Lung (tissue), 11 donors: ENCODE measurements at regions not wholly inside any gene's neighbourhood (a gene's known extent, or its start where the extent isn't known, plus 50 kb on each side); places are given as distances from the start of the nearest gene placed in this dataset.

ENCODE experiments used
- ATAC-seq: fragments of 200-7000 bp; cut with Tn5 transposase; one replicate; pipeline ENCODE4 v1.9.1; 2020; ENCODE audit warnings: moderate number of reproducible peaks; ENCODE audit not compliant: insufficient read depth, low FRiP score
- DNase-seq, 3 donors: peaks; one replicate each; pipeline ENCODE4 v3.0.0-alpha.2; 2013 to 2017
- H3K27ac ChIP-seq, 2 donors: one replicate each; pipeline ENCODE4 v1.5.1; 2013; ENCODE audit warnings: mild to moderate bottlenecking in 2 of 2, moderate library complexity in 2 of 2, control low read depth in 1 of 2, inconsistent platforms in 1 of 2, low read depth in 1 of 2, low read length in 1 of 2
- H3K27me3 ChIP-seq, 3 donors: one replicate each; pipeline ENCODE4 v1.5.1; 2013; ENCODE audit warnings: low read length in 2 of 3; ENCODE audit not compliant: control insufficient read depth in 3 of 3, insufficient read depth in 3 of 3
- H3K36me3 ChIP-seq, 4 donors: one replicate each; pipeline ENCODE4 v1.5.1; 2013; ENCODE audit warnings: low read length in 4 of 4, mild to moderate bottlenecking in 1 of 4, moderate library complexity in 1 of 4; ENCODE audit not compliant: control insufficient read depth in 4 of 4, insufficient read depth in 4 of 4
- H3K4me1 ChIP-seq, 5 donors: one replicate each; pipeline ENCODE4 v1.5.1; 2013; ENCODE audit warnings: low read length in 5 of 5, mild to moderate bottlenecking in 2 of 5, moderate library complexity in 1 of 5; ENCODE audit not compliant: control insufficient read depth in 5 of 5, insufficient read depth in 5 of 5
- H3K4me3 ChIP-seq: one replicate; pipeline ENCODE4 v1.5.1; 2013; ENCODE audit warnings: mild to moderate bottlenecking, control low read depth, moderate library complexity
- H3K9ac ChIP-seq, 2 donors: one replicate each; pipeline ENCODE4 v1.5.1; 2013; ENCODE audit warnings: low read length in 2 of 2, control low read depth in 1 of 2; ENCODE audit not compliant: insufficient read depth in 1 of 2
- H3K9me3 ChIP-seq, 4 donors: one replicate each; pipeline ENCODE4 v1.5.1; 2013; ENCODE audit warnings: low read length in 3 of 4, mild to moderate bottlenecking in 1 of 4, moderate library complexity in 1 of 4; ENCODE audit not compliant: control insufficient read depth in 4 of 4, insufficient read depth in 3 of 4
- CTCF ChIP-seq: IDR thresholded peaks from 2 replicates; pipeline ENCODE4 v1.5.1; 2012; ENCODE audit warnings: mild to moderate bottlenecking; ENCODE audit errors: control extremely low read depth, extremely low read depth
- WGBS, 2 donors: extraction: QIAGEN DNeasy Blood & Tissue Kit; methylation state at CpG; one replicate each; pipeline ENCODE4 v1.1.7; 2013; 5-methylcytosine and 5-hydroxymethylcytosine counted together
- donor health status: control.
- donor health status: control.
- donor health status: Bipolar disorder and iron deficiency.
- donor health status: healthy.
- donor health status: DM: yes; HTN: yes; CAD: no.

- Histone ChIP-seq H3K27ac (no peak overlapping the region), H3K36me3 (no peaks in the 10 kb centered on the region), H3K4me1 (no peaks in the 10 kb centered on the region), H3K4me3 (no peak overlapping the region), H3K9ac (no peak overlapping the region), H3K27me3 (no peaks in the 10 kb centered on the region), H3K9me3 (peaks cover 0 to 9% (median 1%) of the 10 kb centered on the region in 4 donors)
- 95 to 96% methylated on average over 22 of the region's 22 CpGs for WGBS, 2 donors
- DNase-seq = no peak
- ATAC-seq = no peak
- TF ChIP-seq CTCF = no peak
These were observed 176.5 kb upstream of the FAM78B start for GRCh38 chr1:166343276-166343675.

GRCh38 chr1:166350490-166350889 is 183.7 kb upstream of the FAM78B start:
- H3K27me3 ChIP-seq = no peaks in the 10 kb centered on the region
- no peak overlapping the region for H3K9ac ChIP-seq
- H3K9me3 ChIP-seq = peaks cover 0 to 9% (median 1%) of the 10 kb centered on the region in 4 donors
- DNase-seq (no peak), ATAC-seq (no peak)
- H3K4me1 ChIP-seq = no peaks in the 10 kb centered on the region
- WGBS, 2 donors = 50 to 58% methylated on average over 5 of the region's 5 CpGs
- H3K27ac ChIP-seq = no peak overlapping the region
- H3K4me3 ChIP-seq = no peak overlapping the region
- no peak for TF ChIP-seq CTCF
- H3K36me3 ChIP-seq = no peaks in the 10 kb centered on the region

- Histone ChIP-seq H3K4me3 (no peak overlapping the region), H3K36me3 (no peaks in the 10 kb centered on the region), H3K9me3 (peaks cover 0 to 9% (median 1%) of the 10 kb centered on the region in 4 donors), H3K9ac (no peak overlapping the region), H3K27ac (no peak overlapping the region), H3K27me3 (no peaks in the 10 kb centered on the region), H3K4me1 (no peaks in the 10 kb centered on the region)
- DNase-seq (no peak), ATAC-seq (no peak)
- WGBS, 2 donors = 42 to 78% methylated on average over 1 of the region's 1 CpG
- no peak for TF ChIP-seq CTCF
These were observed 184.9 kb upstream of the FAM78B start for GRCh38 chr1:166351676-166352075.

- WGBS, 2 donors = 90 to 92% methylated on average over 3 of the region's 3 CpGs
- no peak for DNase-seq
These were observed 186.4 kb upstream of the FAM78B start for GRCh38 chr1:166353213-166353612.

More at GRCh38 chr1:166353213-166353612, 186.4 kb upstream of the FAM78B start:
- no peaks in the 10 kb centered on the region for H3K4me1 ChIP-seq
- no peaks in the 10 kb centered on the region for H3K36me3 ChIP-seq
- ATAC-seq = no peak
- H3K9ac ChIP-seq = no peak overlapping the region
- TF ChIP-seq CTCF = no peak
- no peaks in the 10 kb centered on the region for H3K9me3 ChIP-seq
- no peaks in the 10 kb centered on the region for H3K27me3 ChIP-seq
- no peak overlapping the region for H3K27ac ChIP-seq
- H3K4me3 ChIP-seq = no peak overlapping the region
